ENCODE measurements at regions not wholly inside any gene's neighbourhood (a gene's known extent, or its start where the extent isn't known, plus 50 kb on each side); places are given as distances from the start of the nearest gene placed in this dataset.

- DNase-seq (ENCODE audit: low spot score) = no peak
- no peaks in the 10 kb centered on the region for H3K79me2 ChIP-seq (replicated peaks; ENCODE audit: insufficient read depth)
- peaks cover 10% of the 10 kb centered on the region for H3K9me3 Mint-ChIP-seq
- H4K20me1 ChIP-seq (replicated peaks; ENCODE audit: insufficient read depth) = no peaks in the 10 kb centered on the region
- peaks cover 7% of the 10 kb centered on the region for H3K4me1 ChIP-seq (ENCODE audit: insufficient read depth)
- H3F3A ChIP-seq (replicated peaks; ENCODE audit: low read depth) = no peaks in the 10 kb centered on the region
- no peak overlapping the region for H3K4me3 ChIP-seq
- peaks cover 10% of the 10 kb centered on the region; the same call in 1 of the 2 replicates for H3K9me2 ChIP-seq (ENCODE audit: insufficient read depth)
- TF ChIP-seq CTCF (conservative IDR thresholded peaks at IDR 0.05; ENCODE audit: low read depth in 2 of 2) (no peak), STAT1 (IDR thresholded peaks at IDR 0.05; ENCODE audit: unreplicated experiment) (no peak), EZH2 (IDR thresholded peaks at IDR 0.05; ENCODE audit: low read depth, unreplicated experiment) (no peak), ZNF331 (CRISPR knock-in tag; IDR thresholded peaks at IDR 0.05; ENCODE audit: low read depth) (no peak), EZH2phosphoT487 (IDR thresholded peaks at IDR 0.05; ENCODE audit: unreplicated experiment) (no peak), POLR2AphosphoS5 (IDR thresholded peaks at IDR 0.05; ENCODE audit: low read depth) (no peak), REST (IDR thresholded peaks at IDR 0.05; ENCODE audit: unreplicated experiment) (no peak), ZNF462 (CRISPR knock-in tag; IDR thresholded peaks at IDR 0.05) (no peak), ETS1 (IDR thresholded peaks at IDR 0.05) (no peak), CREB1 (CRISPR knock-in tag; IDR thresholded peaks at IDR 0.05; ENCODE audit: low read depth) (no peak), NANOG (IDR thresholded peaks at IDR 0.05; ENCODE audit: borderline replicate concordance) (no peak)
- H3K4me2 ChIP-seq = no peak overlapping the region
- H3K4me1 Mint-ChIP-seq = peaks cover 18% of the 10 kb centered on the region
- H2AFZ ChIP-seq = no peak overlapping the region
- H3K4me3 Mint-ChIP-seq = no peak overlapping the region
- H3K27me3 ChIP-seq (ENCODE audit: insufficient read depth) = no peaks in the 10 kb centered on the region
- no peaks in the 10 kb centered on the region for H3K36me3 ChIP-seq (ENCODE audit: insufficient read depth)
- H3K36me3 Mint-ChIP-seq (ENCODE audit: low read depth) = peaks cover 6% of the 10 kb centered on the region; the same call in 2 of the 3 replicates
- H3K27me3 Mint-ChIP-seq (ENCODE audit: insufficient read depth, low read depth, poor library complexity) = peaks cover 1% of the 10 kb centered on the region
- ATAC-seq = no peak
- H3K27ac ChIP-seq (ENCODE audit: low read depth) = no peak overlapping the region
- H3K27ac Mint-ChIP-seq = no peak overlapping the region
These were observed 326.4 kb upstream of the KLF4 start for GRCh38 chr9:107815782-107816560.

Data from GM23338 (cell line).